ENCODE measurements at regions not wholly inside any gene's neighbourhood (a gene's known extent, or its start where the extent isn't known, plus 50 kb on each side); places are given as distances from the start of the nearest gene placed in this dataset.
"Not testable (repeated sequence)": the region's sequence is repeated elsewhere in the genome, so short reads cannot be mapped to it uniquely, and the experiment has no call there.

DNA sequence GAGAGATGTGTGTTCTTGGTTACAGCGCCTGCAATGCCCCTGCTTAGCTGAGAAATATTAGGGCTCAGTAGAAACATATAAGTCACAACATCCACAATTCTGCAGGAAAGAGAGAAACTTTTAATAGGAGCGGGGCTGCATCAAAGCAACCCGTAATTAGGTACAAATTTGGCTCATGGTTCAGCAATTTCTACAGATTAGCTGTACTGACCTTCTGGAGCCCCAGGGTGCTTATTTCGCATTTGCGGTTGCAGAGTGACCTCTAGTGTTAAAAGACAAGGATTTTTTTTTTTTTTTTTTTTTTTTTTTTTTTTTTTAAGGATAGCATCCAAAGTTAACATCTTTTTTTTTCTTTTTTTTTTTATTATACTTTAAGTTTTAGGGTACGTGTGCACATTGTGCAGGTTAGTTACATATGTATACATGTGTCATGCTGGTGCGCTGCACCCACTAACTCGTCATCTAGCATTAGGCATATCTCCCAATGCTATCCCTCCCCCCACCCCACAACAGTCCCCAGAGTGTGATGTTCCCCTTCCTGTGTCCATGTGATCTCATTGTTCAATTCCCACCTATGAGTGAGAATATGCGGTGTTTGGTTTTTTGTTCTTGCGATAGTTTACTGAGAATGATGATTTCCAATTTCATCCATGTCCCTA lies 334.7 kb downstream of the ARRDC4 start:
- H3K36me3 ChIP-seq; intact Hi-C loops (cut with DNase I; ENCODE audit: low total_unique reads); H3K27ac ChIP-seq; H3K9me3 ChIP-seq; DNase-seq (ENCODE audit: low spot score in 2 of 2); H3K4me1 ChIP-seq; H3K4me3 ChIP-seq: not testable (repeated sequence)
- TF ChIP-seq, protein P1, sequence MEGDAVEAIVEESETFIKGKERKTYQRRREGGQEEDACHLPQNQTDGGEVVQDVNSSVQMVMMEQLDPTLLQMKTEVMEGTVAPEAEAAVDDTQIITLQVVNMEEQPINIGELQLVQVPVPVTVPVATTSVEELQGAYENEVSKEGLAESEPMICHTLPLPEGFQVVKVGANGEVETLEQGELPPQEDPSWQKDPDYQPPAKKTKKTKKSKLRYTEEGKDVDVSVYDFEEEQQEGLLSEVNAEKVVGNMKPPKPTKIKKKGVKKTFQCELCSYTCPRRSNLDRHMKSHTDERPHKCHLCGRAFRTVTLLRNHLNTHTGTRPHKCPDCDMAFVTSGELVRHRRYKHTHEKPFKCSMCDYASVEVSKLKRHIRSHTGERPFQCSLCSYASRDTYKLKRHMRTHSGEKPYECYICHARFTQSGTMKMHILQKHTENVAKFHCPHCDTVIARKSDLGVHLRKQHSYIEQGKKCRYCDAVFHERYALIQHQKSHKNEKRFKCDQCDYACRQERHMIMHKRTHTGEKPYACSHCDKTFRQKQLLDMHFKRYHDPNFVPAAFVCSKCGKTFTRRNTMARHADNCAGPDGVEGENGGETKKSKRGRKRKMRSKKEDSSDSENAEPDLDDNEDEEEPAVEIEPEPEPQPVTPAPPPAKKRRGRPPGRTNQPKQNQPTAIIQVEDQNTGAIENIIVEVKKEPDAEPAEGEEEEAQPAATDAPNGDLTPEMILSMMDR (IDR thresholded peaks at IDR 0.05) = peak in 1 of 3 donors; percentile 22
- peaks cover 0 to 32% of the 10 kb centered on the region in 2 donors for H3K27me3 ChIP-seq

DNA sequence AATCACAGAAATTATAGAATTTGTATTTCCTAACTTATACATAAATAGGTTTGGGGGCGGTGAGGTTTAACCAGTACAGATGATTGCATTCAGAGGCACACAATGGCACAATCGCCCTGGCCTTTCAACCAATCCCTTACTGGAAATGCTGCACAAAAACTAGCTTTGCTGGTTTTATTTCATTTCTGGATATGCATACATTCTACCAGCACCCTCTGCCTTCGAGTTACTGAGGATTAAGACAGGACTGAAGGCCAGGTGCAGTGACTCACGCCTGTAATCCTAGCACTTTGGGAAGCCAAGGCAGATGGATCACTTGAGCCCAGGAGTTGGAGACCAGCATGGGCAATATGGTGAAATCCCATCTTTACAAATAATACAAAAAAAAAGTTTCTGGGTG lies 336.1 kb downstream of the ARRDC4 start:
- H3K4me1 ChIP-seq = no peaks in the 10 kb centered on the region
- TF ChIP-seq, protein P1 (IDR thresholded peaks at IDR 0.05) = no peak
- TF ChIP-seq POLR2AphosphoS5 (IDR thresholded peaks at IDR 0.05) (no peak), POLR2A (IDR thresholded peaks at IDR 0.05) (no peak)
- H3K36me3 ChIP-seq = no peaks in the 10 kb centered on the region
- no peak overlapping the region for H3K4me3 ChIP-seq
- intact Hi-C loops (cut with DNase I; ENCODE audit: low total_unique reads) = no loop called here
- H3K27me3 ChIP-seq = peaks cover 0 to 24% of the 10 kb centered on the region in 2 donors
- no peak overlapping the region for H3K27ac ChIP-seq
- no peak for DNase-seq (ENCODE audit: low spot score in 2 of 2)
- H3K9me3 ChIP-seq = no peaks in the 10 kb centered on the region

DNA sequence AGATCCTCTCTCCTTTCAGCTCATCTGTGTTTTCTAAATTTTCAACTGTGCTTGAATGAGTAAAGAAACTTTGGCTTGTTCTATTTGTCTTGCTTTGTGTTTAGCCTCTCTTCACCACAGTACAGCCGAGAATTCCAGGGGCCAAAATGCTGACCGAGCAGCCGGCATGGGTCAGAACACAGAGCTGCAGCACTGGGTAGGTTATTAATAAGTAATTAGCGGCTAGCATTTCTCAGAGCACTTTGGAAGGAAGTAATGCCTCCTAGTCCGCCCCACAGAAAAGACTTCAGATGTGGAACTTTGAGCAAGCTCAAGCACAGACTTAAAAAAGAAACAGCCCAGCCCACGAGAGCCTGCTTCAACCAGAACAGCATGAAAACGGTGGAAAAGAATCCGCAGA lies 343.9 kb downstream of the ARRDC4 start:
- DNase-seq (ENCODE audit: low spot score in 2 of 2) = no peak
- no peak for TF ChIP-seq POLR2A (IDR thresholded peaks at IDR 0.05)
- H3K27me3 ChIP-seq = no peaks in the 10 kb centered on the region

DNA sequence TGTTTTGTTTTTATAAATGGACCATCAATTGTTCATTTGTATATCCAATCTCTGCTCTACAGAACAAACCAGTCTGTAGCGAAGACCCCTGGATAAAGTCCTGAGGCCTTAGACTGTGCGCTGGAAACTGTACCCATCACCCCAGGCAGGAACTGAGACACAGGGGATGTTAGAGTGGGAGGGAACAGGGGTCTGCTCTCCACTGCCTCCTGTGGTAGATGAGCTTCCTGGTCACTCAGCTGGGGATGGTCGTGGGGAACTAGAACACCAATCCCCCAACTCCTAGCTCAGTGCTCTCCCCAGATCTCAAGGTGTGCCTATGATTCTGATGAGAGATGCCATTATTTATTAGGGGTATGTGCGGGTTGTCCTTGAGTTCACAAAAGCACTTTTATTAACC lies 340.2 kb upstream of the IGF1R start:
- TF ChIP-seq POLR2A (IDR thresholded peaks at IDR 0.05) (no peak), POLR2AphosphoS5 (IDR thresholded peaks at IDR 0.05) (no peak)
- TF ChIP-seq, protein P1 (IDR thresholded peaks at IDR 0.05) = no peak
- no peaks in the 10 kb centered on the region for H3K4me1 ChIP-seq
- intact Hi-C loops (cut with DNase I; ENCODE audit: low total_unique reads) = no loop called here

More for the DNA sequence above, 343.9 kb downstream of the ARRDC4 start:
- Histone ChIP-seq H3K36me3 (no peaks in the 10 kb centered on the region), H3K4me3 (no peak overlapping the region), H3K9me3 (no peaks in the 10 kb centered on the region), H3K27ac (no peak overlapping the region), H3K4me1 (no peaks in the 10 kb centered on the region)
- intact Hi-C loops (cut with DNase I; ENCODE audit: low total_unique reads) = no loop called here

DNA sequence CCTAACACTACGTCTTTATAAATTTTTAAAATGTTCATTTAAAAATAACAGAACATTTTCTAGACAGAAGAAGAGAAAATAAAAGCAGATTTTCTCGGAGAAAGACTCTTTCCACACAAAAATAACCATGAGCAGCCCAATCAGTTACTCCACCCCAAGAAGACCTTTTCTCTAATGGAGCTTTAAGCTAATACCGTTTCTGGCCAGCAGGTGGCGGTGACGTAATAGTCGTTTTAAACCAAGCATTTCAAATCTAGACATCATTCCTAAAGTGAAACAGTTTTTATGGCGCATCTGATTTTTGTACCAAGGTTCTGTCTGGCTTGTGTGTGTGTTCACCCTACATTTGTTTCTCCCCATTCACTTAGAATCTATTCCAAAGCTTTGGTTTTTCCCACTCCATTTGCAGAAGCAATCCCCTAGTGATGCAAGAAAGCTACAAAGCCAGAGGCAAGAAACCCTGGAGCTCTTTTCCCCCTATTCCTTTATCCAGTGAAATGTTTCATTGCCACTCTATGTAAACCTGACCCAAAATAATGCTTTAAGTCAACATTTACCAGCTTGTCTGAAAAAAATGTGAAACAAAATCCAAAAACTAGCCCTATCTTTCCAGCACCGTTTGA lies 336.7 kb upstream of the IGF1R start:
- intact Hi-C loops (cut with DNase I; ENCODE audit: low total_unique reads) = no loop called here
- no peak for TF ChIP-seq POLR2A (IDR thresholded peaks at IDR 0.05)
- TF ChIP-seq, protein P1 (IDR thresholded peaks at IDR 0.05) = peak; percentile 74 to 80 (median 77)
- Histone ChIP-seq H3K4me3 (no peak overlapping the region), H3K27ac (no peak overlapping the region), H3K9me3 (no peaks in the 10 kb centered on the region), H3K4me1 (no peaks in the 10 kb centered on the region), H3K36me3 (no peaks in the 10 kb centered on the region), H3K27me3 (peaks cover 0 to 5% of the 10 kb centered on the region in 2 donors)
- DNase-seq (ENCODE audit: low spot score in 2 of 2) = peak; percentile 75

More for the DNA sequence above, 340.2 kb upstream of the IGF1R start:
- no peak for DNase-seq (ENCODE audit: low spot score in 2 of 2)
- Histone ChIP-seq H3K9me3 (no peaks in the 10 kb centered on the region), H3K27me3 (peaks cover 0 to 5% of the 10 kb centered on the region in 2 donors), H3K27ac (no peak overlapping the region), H3K4me3 (no peak overlapping the region), H3K36me3 (no peaks in the 10 kb centered on the region)
